HG03558 (cell line): ENCODE measurements at regions not wholly inside any gene's neighbourhood (a gene's known extent, or its start where the extent isn't known, plus 50 kb on each side); places are given as distances from the start of the nearest gene placed in this dataset.

Source experiments
- ATAC-seq: cut with Tn5 transposase; IDR thresholded peaks from one replicate; pipeline ENCODE4 v1.9.1; 2021; ENCODE audit warnings: moderate number of reproducible peaks; ENCODE audit not compliant: unreplicated experiment; ENCODE audit errors: extremely low read depth

DNA sequence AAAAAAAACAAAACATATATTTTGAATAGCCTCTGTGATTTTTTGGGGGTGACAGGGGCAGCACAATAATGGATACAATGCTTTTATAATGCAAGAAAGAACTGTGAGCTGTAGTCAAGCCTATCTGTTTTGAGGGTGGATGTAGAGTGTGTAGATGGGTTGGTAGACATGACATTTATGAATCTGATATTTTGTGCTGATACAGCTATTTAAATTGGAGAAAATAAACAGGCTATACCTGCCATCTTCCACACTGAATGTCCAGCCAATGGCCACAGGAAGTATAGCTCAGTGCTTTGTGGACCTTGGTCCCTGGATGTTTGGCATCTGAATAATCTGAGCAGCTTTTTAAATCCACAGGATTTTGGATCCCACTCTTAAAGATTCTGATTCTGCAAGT, 175.0 kb downstream of the NEDD1 start:
- no peak for ATAC-seq

DNA sequence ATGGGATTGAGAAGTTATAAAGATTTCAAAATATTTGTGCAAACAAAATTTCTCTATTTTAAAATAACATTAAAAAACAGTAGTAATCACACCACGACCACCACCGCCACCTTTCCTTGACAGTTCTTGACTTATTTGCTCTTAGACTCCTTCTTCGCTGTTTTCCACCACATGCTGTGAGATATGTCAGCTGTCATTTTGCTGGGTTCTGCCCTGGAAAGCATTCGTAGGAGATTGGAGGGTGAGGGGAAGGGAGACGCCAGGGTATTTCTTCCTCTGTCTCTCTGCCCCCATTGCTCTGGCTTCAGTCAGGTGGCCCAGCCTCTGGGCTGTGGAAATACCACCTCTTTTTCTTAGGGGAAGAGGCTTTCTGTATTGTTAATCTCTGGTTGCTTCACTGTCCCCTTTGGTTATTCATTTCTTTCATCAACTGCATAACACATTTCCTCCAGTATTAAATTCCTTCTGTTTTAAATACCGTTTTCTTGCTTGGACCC, 186.2 kb downstream of the NEDD1 start:
- ATAC-seq: no peak

DNA sequence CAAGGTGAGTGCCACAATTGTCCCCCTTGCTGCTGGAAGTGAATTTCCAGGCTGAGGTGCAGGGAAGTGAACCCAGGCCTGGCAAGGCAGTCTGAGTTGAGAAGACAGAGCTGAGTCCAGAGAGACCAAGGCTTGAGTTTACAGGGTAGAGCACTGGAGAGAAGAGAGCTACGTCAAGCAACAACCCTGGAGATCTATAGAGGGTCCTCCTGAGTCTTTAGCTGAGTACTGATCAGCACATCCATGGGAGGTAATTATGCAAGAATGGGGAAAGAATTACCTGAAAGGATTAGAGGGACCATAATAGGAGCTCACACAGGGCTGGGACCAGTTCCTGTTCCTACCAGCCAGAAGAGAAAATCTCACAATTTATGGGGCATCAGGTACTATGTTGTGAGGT, 190.7 kb downstream of the NEDD1 start:
- ATAC-seq: no peak

DNA sequence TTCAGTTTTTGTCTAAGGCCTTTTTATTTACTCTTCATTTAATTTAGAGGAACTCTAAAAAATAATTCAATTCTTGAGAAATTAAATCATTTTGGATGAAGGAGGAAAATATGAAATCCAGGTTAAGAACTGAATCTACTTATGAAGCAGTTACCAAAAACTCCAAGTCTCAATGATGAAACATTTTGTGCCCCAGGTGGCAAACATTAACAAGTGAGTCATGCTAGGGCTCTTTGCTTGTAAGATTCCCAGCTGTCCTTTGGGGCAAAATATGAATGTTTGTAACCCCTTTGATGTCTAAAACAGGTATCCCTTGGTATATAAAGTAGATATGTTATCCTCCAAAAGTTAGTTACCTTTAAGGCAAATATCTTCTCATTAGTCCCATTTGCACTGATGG, 202.4 kb downstream of the NEDD1 start:
- ATAC-seq: no peak

DNA sequence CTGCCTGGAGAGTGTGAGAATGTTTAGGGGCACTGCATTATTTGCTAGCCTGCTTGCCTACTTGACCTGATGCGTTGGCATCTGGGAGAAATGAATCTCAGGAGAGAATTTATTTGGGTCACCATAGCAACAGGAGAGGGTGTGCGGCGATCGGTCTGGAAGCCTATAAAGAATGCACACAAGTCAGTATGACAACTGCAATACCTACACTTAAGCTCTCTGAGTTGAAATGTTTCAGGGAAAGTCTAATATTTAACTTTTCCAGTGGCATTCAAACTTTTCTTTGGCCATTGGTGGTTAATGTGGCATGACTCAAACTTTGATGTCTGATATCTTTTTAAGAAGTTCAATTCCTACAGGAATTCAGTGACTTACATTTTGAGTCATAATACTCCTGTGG, 205.1 kb downstream of the NEDD1 start:
- no peak for ATAC-seq

DNA sequence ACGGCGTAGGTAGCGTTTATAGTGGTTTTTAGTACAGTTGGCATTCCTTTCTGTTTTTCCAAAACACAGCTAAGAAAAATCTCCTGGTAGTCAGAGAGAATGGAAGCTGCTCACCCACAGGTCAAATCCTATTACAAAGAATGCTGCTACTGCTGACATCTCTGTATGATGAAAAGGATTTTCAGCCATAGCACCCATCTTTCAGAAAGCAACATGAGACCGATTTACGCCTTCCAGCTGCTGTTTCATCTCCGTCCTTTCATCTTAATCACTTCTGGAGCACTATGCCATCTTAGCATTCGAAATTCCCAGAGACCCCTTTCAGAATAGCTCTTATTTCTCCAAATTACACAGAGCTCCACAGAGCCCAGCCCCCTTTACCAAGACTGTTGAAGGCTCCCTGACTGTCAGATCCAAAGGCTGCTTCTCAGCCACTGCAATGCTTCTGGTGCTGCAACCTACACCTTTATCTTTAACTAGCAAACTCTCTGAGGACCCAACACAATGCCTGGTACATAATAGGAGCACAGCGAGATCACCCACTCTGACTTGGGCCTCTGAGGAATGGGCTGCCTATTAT, 211.8 kb downstream of the NEDD1 start:
- no peak for ATAC-seq

DNA sequence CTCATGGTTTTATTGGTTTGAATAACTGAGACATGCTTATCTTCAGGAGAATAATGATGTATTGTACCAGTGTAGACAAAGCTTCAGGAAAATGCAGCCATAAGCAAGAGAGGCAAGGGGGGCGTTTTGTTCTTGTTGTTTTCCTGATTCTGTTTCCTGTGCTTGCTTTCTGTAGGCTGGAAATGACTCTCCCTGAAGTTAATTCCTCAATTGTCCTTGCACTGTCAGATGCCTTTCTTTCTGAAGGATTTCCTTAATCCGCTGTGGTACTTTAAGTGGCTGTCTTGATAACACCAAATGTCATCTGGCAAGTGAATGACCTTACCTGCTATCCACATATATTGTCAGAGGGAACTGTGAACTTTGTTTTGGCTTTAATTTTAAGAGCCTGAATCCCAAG, 220.0 kb downstream of the NEDD1 start:
- no peak for ATAC-seq

DNA sequence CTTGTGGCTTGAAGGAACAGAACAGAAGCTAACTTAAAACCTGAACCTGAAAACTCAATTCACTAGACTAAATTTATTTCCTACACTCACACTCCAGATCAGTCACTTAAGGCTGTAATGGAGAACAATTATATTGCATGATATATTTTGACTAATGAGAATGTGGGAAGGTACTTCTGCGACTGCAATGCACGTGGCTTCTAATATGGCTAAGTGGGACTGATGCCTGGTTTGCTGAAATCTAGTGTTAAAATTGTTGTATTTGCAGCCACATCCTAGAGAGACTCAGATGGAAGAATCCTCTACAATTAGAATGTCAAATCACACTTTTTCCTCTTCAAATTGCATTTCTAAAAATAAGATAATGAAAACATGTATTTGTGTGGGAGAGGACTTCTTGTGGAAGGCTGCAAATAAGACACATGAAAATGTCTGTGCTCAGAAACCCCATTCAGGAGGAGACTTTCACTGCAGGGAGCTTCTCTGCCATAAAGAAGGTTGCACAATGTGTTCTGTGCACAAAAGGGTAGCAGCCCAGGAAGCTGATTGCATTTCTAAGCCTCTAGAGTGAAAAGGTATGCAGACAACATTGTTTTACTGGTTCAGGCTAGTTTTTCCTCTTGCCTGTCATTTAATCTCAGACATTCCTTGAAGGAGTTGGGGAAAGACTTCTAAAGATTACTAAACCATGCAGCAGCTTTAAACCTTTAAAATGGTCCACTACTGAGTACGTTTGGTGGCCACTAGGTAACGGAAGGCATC, 224.3 kb downstream of the NEDD1 start:
- no peak for ATAC-seq

DNA sequence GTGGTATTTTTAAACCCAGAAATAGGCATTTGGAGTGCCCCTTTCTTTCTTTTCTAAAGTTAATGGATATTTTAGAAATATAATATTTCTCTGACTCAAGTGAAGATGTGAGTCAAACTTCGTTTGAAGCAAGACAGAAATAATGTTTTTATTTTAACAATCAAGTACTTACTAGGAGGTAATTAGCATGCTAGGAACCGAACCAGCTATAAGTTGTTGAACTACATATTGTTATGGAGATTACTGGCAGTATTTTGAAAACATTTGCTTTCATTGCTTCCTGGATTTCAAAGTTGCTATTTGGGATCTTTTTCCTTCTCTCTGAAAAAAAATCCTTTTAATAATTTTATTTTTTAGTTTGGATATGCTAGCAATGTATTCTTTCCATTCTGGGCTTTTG, 225.2 kb downstream of the NEDD1 start:
- no peak for ATAC-seq

DNA sequence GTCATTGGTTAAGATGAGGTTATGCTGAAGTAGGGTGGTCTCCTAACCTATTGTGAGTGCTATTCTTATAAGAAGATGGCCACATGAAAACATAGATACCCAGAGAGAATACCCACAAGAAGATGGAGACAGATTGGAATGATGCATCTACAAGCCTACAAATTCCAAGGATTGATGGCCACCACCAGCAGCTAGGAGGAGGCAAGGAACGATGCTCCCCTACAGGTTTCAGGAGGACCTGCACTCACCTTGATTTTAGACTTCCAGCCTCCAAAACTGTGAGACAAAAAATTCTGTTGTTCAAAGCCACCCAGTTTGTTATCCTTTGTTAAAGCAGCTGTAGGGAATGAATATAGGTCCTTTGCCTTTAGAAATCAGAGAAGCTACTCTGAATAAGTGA, 227.4 kb downstream of the NEDD1 start:
- no peak for ATAC-seq

DNA sequence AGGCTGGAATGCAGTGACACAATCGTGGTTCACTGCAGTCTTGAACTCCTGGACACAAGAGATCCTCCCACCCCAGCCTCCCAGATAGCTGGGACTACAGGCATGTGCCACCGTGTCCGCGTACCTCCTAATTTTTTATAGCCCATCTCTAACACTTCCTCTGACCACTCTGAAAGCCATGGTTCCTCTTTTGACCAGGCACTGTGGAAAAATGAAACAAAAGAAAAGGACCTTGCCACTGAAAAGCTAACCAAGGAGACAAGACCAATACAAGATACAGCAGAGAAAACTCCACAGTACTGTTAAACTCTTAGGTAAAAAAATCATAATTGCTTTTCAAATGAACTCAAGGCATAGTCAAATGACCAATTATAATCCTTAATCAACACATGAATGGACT, 233.3 kb downstream of the NEDD1 start:
- no peak for ATAC-seq

DNA sequence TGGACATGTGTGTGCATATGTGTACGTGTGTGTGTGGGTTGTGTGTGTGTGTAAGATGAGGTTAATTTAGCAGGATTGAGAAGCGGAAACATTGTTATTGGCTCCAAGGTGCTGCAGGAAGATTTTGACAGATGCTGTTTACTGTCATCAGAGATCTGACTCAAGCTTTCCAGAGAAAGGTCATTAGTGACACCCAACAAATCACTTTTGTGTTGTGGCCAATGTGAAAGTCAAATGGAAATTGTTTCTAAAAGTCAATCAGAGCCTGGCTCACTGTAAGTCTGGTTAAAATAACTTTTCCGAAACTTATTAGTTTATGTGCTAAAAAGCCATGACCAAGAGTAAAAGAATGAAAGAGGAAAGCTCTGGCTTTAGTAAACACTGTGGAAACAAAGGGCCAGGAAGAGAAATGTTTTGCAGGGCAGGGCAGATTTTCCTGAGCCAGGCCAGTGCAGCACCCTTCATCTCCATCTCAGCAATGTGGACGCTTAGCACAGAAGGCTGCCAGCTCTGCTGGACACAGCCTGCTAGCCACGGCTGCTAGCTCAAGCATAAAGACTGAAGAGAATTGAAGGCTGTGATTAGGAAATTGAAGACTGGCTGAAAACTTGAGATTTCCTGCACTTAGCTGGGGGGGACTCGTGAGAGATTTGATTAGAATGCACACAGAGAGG, 235.8 kb downstream of the NEDD1 start:
- ATAC-seq: no peak

DNA sequence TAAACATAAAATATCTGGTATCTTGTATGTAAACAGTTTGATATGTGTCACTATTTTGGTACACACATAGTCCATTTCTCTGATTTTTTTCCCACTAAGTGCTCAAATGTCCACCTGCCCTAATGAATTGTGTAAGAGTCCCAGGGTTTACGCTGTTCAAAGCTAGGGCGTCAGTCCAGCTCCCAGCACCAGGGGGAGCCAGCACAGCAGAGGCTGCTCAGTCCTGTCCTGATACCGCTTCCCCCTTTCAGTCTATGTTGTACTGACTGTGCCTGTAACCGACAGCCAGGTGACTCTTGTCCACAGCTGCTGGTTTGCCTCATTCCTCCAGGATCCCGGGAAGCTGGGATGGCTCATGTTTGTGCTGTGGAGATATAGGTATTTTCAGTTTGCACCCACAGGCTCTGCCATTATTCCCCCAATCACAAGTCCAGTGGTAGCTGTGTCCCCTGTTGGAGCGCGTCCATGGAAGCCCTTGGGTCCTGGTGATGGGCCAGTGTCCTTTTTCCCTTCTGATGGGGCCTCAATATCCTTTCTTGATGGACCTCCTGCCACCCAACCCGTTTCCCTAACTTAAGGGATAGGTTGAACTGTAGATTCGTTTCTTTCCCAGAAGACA, 242.0 kb downstream of the NEDD1 start:
- peak; percentile 94 for ATAC-seq

DNA sequence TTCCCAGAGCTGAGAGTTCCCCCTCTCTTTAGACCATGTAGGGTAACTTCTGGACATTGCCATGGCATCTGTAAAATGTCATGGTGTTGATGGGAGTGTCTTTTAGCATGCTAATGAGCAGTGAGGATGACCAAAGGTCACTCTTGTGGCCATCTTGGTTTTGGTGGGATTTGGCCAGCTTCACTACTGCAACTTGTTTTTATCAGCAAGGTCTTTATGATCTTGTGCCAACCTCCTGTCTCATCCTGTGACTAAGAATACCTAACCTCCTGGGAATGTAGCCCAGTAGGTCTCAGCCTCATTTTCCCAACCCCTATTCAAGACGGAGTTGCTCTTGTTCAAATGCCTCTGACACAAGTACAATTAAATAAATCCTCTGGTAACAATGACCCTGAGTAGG, 244.4 kb downstream of the NEDD1 start:
- ATAC-seq: no peak

DNA sequence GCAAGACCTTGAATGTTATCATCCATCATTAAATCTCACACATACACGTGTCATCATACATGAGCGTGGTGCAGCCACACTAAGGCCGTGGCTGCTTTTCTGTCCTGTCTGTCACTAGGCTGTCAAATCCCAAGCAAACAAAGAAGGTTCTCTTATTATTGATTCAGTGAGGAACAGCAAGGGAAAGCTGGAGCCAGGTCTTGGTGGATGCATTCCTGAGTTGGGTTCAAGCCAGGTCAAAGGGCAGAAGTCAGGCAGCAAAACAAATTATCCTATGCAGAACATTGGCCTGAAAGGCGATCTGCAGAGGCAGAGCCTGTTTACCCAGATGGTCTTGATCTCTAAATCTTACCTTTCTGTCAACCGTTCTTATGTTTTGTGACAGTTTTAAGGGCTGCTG, 252.3 kb downstream of the NEDD1 start:
- no peak for ATAC-seq

DNA sequence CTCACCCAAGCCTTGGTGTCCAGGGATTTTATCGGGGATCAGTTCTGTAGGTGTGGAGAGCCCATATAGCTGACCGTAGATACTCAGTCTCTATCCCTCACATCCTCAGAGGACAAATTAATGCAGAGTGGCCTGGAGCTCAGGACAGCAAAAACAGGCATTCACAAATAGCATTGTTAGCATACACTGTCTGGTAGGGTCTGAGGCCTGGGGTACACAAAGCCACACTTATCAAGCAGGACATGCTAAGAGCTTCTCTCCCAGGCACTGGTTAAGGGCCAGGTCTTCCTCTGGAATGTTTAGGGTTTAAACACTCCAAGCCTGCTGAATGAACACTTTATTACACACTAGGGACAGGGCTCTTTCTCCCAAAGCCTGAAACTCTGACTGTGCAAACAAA, 253.2 kb downstream of the NEDD1 start:
- no peak for ATAC-seq

DNA sequence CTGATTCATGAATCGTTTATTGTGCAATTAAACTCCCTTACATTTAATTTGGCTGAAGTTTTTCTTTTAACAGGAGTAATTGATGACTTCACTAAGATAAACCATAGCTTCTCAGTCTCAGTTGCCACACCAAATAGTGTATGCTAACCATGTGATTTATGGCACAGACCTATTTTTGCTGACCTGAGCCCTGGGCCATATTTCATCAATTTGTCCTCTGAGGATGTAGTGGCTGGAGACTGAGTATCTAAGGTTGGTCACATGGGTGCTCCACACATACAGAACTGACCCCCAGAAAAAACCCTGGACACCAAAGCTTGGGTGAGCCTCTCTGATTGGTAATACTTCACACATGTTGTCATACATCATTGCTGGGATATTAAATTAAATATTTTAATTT, 255.1 kb downstream of the NEDD1 start:
- ATAC-seq: no peak

DNA sequence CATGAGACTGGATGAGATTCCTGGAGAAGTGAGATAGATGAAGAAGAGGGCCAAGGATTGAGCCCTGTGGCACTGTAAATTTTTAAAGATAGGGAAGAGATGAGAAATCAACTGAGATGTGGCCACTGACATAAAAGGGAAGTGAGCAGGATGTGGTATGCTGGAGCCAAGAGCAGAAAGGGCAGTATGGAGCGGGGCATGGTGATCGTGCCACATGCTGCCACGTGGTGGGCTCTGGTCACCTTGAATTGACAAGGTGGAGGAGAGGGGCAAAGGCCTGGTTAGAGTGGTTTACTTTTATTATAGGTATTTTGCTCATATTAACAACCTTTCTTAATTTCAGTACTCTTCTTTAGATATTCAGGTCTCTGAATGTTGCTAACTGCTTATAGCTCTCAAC, 257.9 kb downstream of the NEDD1 start:
- ATAC-seq: no peak

DNA sequence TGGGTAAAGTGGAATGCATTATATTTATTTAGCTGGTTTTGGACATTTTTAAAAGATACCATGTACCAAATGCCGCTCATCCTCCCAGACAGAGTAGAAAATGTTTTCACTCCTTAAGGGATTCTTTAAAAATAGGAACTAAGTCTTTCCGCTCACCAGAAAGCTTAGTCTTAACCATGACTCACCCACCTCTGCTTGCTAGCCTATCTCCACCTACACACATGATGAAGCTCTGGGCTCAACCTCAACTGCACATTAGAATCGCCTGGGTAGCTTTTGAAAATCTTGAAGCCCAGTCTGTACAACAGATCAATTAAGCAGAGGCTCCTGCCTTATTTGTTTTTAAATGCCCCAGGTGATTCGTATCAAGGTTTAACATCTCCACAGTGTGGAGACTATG, 260.5 kb downstream of the NEDD1 start:
- no peak for ATAC-seq

DNA sequence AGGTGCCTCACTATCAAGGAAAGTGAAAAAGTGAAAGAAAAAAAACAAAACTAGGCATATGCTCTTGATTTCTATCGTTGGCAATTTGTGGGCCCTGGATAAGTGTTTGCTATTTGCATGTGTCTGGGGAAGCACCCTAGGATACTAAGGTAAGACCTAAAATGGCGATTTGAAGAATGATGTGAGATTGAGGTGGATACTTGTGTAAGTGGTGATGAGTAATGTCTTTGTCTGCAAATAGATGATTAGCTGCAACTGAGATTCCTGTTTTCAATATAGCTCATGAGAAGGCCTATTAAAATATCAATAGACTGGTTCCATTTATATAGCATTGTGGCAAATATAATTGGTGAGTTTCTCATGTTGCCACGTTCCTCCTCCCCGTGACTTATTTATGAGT, 261.7 kb downstream of the NEDD1 start:
- ATAC-seq: no peak

DNA sequence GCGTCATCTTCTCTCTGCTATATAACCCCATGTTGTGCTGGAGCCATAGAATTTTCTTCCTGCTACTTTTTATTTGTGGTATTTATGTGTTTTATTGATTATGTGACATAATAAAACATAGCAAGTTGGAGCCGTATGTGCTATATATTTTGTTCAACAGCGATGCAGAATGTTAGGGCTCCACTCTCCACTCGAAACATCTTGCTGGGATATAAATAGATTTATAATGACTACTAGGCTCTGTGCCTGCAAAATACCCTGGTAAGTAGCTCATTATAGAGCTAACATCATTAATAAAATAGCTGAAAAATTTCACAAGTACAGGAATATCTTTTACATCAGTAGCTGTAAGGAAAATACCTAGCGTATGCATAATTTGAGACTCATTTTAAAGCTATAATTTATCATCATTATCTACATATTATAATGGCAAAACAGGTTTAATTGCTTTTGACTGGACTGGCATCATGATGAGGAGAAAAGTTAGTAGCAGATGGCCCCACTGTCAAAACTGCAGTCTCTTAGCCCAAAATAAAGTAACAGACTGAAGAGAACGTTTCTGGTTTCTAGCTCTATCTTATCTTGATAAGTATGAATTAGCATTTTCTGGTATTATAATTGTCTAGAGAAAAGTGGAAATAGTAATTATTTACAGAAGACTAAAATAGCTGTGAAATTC, 263.0 kb downstream of the NEDD1 start:
- no peak for ATAC-seq
